Ishikawa (cell line): ENCODE measurements at regions not wholly inside any gene's neighbourhood (a gene's known extent, or its start where the extent isn't known, plus 50 kb on each side); places are given as distances from the start of the nearest gene placed in this dataset.

ENCODE experiments used
- CEBPB ChIP-seq: IDR thresholded peaks from 2 replicates; pipeline ENCODE4 v1.6.1; 2012
- EGR1 ChIP-seq: IDR thresholded peaks from 2 replicates; pipeline ENCODE4 v1.6.1; 2012
- EP300 ChIP-seq: IDR thresholded peaks from 2 replicates; pipeline ENCODE4 v1.6.1; 2012; ENCODE audit warnings: borderline replicate concordance
- FOXM1 ChIP-seq: IDR thresholded peaks from 2 replicates; pipeline ENCODE4 v1.6.1; 2012; ENCODE audit warnings: low read depth, borderline replicate concordance
- NFIC ChIP-seq: IDR thresholded peaks from 2 replicates; pipeline ENCODE4 v1.6.1; 2012
- RAD21 ChIP-seq: IDR thresholded peaks from 2 replicates; pipeline ENCODE4 v1.6.1; 2012; ENCODE audit warnings: low read depth
- TAF1 ChIP-seq: IDR thresholded peaks from 2 replicates; pipeline ENCODE4 v1.6.1; 2012; ENCODE audit warnings: low read depth, mild to moderate bottlenecking
- YY1 ChIP-seq: IDR thresholded peaks from 2 replicates; pipeline ENCODE4 v1.6.1; 2012; ENCODE audit warnings: low read depth

DNA sequence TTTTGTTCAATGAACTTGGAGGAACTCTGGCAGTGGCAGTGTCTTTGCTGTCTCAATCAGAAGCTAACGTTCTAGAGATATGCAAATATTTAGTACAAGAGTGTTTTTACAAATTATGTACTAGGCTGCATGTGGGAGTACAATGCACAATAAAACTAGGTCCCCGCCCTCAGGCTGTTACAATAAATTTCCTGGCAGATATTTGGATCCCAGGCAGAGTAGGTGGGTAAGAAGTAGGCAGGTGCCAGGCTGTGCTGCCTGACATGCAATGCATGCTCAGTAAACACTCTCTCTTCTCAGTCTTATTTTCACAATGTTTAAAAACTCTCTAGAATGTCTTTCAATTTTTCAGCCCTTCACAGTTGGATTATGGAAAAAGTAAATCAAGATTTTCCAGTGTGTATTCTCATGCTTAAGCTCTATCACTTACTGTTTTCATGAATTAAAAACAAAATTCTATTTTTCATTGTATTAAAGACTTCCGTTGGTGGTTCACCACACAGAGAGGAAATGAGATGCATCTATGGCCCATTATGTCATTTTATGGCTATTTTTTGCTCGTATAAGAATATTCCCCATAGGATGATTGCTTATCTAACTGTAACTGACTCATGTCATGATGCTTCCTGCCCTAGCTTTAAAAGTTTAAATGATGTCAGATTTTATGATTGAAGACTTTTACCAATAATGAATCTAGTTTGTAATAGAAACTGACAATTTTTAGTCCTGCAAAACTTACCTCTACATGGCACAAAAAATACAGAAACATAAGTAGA is 346.1 kb downstream of the RND3 start:
- TF ChIP-seq YY1 (no peak), EGR1 (no peak), EP300 (no peak), RAD21 (no peak), FOXM1 (no peak), CEBPB (no peak), TAF1 (no peak), NFIC (no peak)
